ENCODE measurements at regions not wholly inside any gene's neighbourhood (a gene's known extent, or its start where the extent isn't known, plus 50 kb on each side); places are given as distances from the start of the nearest gene placed in this dataset.
A peak's percentile ranks its signal among the peaks of the same experiment; 100 is the strongest.
"Not testable (repeated sequence)": the region's sequence is repeated elsewhere in the genome, so short reads cannot be mapped to it uniquely, and the experiment has no call there.

DNA sequence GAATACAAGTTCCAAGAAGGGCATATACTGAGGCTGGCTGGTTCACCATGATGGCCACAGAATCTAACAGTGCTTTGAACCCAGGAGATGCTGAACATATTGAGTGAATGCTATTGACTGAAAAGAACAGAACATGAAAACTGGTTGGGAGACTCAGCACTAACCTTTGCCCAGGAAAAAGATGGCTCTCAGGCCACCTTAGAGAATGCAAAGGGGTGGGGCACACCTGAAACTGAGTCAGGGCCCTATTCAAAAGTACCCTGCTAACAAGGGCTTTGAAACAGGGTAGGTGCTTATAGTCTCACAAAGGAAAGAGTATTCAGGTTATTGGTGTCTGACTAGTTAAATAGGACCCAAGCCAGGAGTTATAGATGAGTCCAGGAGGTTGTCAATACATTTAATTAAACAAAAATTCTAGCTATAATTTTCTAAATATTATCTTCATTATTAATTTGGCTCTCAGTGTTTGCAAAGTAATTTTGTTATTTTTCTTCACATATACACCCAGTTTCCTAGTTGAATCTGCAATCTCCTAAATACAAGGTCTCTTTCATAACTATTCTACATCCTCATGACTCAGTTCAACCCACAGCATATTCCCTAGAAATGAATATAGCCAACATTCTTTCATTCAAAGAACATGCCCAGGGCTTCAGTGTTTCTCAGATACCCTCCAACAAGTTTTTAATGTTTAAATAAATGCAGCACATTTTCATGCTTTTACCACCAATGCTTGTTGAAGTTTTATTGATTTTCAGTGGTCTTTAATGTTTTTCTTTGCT, 144.2 kb upstream of the RAPGEF2 start:
- DNase-seq, result no peak

DNA sequence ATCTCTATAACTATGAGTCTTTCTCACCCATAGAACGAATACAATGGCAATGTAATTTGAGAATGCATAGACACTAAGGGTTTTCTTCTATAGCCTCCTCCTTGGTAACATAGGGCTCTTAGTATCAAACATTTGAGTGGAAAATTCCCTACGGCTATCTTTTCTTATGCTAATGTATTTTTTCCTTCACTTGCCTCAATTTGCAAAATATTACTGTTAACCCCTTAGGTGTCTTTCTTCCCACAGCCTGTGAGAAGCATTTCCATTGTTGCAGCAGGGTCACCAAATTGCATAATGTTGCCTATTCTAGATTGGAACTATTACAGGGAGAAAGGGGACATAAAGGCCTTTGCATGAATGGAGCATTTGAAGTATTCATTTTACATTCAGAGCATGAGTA, 140.5 kb upstream of the RAPGEF2 start:
- DNase-seq, result no peak

DNA sequence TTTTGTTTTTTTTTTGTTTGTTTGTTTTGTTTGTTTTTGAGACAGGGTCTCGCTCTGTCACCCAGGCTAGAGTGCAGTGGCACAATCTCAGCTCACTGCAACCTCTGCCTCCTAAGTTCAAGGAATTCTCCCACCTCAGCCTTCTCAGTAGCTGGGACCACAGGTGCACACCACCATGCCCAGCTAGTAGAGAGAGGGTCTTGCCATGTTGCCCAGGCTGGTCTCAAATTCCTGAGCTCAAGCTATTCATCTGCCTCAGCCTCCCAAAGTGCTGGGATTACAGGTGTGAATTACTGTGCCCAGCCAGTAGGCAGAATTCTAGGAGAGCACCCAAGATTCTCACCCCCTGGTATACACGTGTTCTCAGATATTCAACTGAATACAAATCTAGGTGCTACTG, 139.6 kb upstream of the RAPGEF2 start:
- not testable (repeated sequence) for DNase-seq

DNA sequence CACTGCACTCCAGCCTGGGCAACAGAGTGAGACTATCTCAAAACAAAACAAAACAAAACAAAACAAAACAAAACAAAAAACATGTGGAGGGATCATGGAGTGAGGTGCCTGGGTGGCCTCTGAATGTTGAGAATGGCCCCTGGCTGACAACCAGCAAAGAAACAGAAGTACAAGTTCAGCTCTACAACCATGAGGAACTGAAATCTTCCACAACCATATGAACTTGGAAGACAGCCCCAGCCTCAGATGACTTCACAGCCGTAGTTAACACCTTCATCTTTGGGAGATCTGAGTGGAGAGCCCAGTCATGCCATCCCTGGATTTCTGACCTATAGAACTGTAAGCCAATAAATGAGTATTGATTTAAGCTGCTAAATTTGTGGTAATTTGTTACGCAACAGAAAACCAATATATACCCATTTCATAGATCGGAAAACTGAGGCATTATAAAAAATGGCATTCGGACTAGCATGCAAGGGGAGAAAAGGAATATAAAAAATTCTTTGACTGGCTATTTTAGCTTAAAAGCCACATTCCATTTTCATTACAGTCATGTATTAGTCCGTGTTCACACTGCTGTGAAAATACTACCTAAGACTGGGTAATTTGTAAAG, 138.7 kb upstream of the RAPGEF2 start:
- DNase-seq, result no peak

DNA sequence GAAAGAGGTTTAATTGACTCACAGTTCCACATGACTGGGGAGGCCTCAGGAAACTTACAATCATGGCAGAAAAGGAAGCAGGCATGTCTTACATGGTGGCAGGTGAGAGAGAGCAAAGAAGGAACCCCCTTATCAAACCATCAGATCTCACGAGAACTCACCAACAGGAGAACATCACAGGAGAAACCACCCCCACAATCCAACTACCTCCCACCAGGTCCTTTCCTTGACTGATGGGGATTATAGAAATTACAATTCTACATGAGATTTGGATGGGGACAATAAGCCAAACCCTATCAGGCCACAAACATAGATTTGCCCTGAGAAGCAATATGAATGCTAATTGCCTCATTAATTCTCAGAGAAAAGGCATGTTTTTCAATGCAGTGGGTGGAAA, 138.2 kb upstream of the RAPGEF2 start:
- no peak for DNase-seq

DNA sequence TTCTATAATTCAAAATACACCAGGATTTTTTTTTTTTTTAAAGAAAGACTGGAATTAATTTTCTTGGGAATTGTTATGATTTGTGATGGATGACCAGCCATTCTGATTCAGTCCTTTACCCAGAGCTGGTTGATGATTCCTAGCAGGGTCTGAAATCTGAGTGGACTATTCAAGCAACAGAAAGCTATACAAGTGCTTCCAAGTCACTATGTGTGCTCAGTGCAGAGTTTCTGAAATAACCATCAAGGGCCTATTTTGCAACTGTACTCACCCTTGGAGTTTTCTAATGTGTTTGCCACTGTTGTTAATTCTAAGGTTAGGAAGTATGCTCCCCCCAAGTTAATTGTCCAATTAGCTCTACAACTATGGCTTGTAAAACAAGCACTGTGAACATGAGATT, 137.7 kb upstream of the RAPGEF2 start:
- DNase-seq, result no peak

DNA sequence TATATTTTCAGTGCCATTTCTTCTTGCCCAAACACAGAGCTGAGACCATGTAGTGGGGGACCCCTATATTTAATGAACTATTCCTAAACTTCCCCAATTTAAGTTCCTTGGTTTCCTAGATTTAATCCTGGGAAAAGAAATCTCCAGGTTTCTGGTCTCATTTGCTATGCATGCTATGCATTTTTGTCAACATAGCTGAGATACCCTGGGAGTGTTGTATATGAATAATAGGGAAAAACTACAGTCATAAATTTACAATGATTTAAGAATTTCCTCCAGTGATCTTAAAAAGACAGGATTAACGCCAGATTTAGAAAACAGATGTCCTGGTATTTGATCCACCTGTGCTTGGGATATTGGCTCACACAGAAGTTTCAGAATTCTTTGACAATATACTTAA, 136.8 kb upstream of the RAPGEF2 start:
- no peak for DNase-seq

DNA sequence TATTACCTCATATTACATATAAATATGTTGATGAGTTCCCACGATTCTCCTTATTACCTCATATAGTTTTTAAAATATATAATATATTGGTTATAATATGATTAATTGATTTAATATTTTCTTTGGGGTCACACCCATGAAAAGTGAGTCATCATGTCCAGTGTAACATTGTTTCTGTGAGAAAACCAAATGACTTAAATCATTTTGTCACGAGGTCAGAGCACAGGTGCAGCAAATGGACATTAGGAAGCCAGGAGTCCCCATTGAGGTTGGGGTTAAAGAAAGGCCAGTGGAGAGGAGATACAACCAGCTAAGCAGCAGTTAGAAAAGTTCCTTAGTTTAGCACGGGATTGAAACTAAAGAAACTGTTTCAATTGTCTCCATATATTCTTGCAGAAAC, 133.9 kb upstream of the RAPGEF2 start:
- no peak for DNase-seq

DNA sequence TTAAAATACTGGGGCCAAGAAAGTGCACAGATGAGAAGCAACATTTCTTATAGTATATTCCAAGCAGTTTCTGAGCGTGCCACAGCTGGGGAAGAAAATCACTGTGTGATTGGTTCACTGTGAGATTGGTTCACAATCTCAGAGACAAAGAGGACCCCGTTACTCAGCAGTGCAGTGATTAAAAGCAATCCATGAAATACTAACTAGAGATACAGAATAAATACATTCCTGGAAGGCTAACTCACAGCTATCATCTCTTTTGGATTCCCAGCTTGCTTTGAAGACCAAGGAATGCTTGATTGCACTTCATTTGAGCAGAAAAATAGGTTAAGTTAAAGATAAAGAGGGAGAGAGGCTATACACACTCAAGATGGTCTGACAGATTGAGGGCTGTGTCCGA, 132.1 kb upstream of the RAPGEF2 start:
- no peak for DNase-seq

DNA sequence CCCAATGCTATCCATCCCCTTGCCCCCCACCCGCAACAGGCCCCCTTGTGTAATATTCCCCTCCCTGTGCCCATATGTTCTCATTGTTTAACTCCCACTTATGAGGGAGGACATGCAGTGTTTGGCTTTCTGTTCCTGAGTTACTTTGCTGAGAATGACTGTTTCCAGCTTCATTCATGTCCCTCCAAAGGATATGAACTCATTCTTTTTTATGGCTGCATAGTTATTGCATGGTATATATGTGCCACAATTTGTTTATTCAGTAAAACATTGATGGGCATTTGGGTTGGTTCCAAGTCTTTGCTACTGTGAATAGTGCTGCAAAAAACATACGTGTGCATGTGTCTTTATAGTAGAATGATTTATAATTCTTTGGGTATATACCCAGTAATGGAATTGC, 128.4 kb upstream of the RAPGEF2 start:
- not testable (repeated sequence) for DNase-seq

DNA sequence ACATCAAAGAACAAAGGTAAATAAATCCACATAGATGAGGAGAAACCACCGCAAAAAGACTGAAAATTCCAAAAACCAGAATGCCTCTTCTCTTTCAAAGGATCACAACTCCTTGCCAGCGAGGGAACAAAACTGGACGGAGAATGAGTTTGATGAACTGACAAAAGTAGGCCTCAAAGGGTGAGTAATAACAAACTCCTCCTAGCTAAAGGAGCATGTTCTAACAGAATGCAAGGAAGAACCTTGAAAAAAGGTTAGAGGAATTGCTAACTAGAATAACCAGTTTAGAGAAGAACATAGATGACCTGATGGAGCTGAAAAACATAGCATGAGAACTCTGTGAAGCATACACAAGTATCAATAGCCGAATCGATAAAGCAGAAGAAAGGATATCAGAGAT, 122.2 kb upstream of the RAPGEF2 start:
- DNase-seq, result not testable (repeated sequence)

DNA sequence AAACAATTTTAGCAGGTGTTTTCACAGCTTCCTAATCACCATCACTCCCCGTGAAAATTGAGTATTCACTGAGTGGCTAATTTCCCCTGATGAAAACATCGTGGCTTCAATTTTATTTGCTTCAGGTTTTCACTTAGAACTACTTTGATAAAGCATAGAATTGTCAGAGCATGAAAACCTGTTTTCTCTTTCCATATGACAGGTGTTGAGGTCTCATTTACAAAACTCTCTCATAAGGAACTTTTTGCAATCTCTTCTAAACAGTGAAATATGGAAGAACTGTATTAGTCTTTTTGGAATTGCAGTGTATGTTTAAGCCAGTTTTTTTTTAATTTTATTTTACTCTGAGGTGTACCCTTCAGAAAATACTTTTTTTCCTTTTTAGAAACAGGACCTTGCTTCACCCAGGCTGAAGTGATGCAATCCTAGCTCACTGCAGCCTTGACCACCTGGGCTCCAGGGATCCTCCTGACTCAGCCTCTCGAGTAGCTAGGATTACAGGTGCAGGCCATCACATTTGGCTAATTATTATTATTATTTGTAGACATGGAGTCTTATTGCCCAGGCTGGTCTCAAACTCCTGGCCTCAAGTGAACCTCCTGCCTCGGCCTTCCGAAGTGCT, 111.2 kb upstream of the RAPGEF2 start:
- DNase-seq, result no peak

DNA sequence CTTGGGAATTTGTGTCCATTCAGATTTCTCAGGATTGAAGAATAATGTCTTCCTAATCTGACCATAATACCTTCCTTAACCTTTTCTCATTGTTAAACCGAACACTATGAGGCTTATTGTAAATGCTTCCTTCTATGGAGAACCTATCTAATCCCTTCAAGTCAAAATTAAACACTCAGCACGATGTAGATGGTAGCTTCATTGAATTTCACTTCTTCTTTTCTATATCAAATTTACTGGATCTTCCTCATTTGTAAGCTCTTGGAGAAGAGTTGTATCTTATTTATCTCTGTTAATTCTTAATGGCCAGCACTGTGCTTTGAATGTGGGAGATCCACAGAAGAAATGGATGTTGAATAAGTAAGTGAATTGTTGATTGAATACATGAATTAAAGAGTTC, 109.0 kb upstream of the RAPGEF2 start:
- DNase-seq, result no peak

DNA sequence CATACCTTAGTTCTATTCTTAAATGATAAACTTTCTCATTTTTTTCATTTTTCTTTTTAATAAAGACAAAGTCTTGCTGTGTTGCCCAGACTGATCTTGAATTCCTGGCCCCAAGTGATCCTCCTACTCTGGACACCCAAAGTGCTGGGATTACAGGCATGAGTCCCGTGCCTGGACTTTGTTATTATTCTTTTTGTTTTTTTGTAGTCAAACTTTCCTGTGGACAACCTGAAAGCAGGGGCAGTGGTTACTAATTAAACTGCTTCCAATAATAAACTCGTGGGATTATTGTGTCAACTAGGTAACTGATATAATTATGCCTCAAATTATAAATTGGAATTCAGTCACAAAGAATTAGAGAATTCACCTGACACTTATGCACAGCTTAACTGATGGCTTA, 107.8 kb upstream of the RAPGEF2 start:
- DNase-seq, result no peak

DNA sequence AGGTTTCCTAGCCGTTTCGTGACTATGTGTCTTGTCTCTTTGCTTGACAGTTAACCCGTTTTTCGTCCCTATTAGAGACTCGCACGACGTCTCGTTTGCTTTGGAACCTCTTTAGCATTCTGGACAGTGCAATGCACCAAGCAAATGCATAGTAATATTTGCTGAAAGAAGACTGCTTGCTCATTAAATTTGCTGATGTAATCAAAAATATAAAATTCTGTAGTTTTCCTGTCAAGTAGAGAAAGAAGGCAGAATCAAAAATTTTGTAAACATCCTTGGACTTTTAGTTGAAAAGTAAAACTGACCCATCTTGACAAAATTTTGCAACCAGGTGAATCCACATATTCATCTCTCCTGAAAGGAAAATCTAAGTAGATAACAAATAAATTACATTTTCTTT, 106.9 kb upstream of the RAPGEF2 start:
- DNase-seq, result no peak

DNA sequence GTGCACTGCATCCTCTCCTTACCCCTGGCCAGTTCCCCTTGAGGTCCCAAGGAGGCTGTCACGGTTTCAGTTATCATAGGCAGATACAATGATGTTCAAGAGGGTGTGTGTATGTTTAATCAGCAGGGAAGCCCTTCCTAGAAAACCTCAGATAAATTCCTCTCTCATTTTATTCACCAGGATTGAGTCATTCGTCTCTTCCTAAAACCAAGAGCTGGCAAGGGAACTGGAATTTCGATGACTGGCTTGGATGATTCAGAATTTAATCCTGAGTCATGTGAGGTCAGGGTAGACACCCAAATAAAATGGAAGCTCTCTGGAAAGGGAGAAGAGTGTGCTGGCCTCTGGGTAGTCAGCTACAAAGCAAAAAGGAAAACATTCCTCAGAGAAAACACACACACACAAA, 106.2 kb upstream of the RAPGEF2 start:
- DNase-seq, result no peak

DNA sequence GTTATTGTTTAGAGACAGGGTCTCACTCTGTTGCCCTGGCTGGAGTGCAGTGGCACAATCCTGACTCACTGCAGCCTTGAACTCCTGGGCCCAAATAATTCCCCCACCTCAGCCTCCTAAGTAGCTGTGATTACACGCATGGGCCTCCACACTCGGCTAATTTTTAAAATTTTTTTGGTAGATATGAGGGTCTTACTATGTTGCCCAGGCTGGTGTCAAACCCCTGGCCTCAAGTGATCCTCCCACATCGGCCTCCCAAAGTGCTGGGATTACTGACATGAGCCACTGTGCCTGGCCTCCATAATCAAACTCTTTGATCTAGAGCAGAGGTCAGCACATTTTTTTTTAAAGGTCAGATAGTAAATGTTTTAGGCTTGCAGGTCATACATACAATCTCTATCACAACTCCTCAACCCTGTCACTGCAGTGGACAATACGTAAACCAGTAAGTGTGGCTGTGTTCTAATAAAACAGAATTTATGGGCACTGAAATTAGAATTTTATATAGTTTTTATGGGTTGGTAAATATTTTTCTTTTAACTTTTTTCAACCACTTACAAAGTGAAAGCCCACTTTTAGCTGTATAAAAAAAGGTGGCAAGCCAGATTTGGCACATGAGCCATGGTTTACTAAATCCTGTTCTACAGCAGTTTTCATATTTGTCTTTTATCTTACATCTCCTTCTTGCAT, 105.1 kb upstream of the RAPGEF2 start:
- no peak for DNase-seq

DNA sequence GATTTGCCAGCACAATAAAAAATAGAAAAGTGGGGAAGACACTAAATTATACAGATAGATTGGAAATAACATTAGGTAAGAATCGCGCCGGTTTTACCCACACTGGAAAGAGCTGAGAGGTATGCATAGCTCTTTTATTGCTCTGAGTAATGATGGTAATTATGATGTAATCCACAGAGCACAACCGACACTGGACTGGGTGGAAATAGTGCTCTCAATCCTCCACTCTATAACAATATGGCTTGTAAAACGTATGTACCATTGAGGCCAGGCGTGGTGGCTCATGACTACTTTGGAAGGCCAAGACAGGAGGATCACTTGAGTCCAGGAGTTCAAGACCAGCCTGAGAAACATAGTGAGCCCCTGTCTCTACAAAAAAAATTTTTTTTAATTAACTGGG, 104.3 kb upstream of the RAPGEF2 start:
- DNase-seq, result no peak

DNA sequence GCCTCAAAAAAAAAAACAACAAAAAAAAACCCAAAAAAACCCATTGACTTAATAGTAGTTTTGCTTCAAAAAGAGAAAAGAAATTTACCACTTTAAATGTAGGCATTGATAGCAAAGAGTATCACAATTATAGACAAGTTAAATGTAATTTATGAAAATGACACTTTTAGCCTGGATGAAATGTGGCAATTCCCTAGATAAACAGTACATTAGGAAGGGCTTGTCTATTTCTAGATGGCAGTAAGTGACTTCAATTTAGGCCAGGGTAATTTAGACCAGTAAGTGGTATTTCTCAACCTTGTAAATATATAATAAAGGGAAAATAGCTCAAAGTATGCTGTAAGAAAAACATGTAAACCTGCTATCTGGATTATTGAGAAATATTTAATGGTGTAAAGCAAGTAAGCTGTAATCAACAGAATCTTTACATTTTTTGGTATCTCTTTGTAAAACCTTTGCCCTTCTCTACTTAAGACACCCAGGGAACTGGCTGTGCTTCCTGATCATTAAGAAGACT, 103.7 kb upstream of the RAPGEF2 start:
- no peak for DNase-seq

DNA sequence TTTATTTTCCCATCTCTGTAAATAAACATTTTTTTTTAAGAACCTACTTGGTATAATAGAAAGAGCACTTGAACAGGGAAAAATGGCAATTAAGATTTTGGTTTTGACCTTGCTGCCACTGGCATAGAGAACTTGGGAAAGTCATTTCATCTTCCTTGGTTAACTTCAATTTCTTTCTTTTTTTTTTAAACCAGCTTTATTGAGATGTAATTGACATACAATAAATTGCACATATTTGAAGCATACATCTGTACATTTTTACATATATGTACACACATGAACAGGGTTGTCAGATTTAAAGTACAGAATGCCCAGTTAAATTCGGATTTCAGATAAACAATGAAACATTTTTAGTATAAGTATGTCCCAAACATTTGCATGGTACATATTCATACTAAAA, 103.0 kb upstream of the RAPGEF2 start:
- DNase-seq, result no peak

DNA sequence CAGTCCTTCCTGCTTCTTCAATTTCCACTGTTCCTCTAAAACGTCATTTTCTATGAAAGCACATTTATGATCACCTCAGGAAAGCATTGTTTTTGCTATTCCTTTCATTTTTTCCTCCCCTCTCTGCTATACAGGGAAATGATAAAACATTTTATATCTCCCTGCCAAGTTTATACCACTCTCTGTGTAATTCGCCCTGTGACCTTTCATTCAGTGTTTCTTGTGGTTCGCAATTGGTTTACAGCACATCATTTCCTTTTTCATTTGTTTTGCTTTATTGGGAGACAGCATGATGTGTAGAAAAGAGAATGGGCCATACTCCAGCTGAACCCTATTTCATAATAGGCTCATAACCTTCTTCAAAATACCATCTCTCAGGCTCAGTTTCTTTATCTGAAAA, 99.9 kb upstream of the RAPGEF2 start:
- DNase-seq, result no peak

DNA sequence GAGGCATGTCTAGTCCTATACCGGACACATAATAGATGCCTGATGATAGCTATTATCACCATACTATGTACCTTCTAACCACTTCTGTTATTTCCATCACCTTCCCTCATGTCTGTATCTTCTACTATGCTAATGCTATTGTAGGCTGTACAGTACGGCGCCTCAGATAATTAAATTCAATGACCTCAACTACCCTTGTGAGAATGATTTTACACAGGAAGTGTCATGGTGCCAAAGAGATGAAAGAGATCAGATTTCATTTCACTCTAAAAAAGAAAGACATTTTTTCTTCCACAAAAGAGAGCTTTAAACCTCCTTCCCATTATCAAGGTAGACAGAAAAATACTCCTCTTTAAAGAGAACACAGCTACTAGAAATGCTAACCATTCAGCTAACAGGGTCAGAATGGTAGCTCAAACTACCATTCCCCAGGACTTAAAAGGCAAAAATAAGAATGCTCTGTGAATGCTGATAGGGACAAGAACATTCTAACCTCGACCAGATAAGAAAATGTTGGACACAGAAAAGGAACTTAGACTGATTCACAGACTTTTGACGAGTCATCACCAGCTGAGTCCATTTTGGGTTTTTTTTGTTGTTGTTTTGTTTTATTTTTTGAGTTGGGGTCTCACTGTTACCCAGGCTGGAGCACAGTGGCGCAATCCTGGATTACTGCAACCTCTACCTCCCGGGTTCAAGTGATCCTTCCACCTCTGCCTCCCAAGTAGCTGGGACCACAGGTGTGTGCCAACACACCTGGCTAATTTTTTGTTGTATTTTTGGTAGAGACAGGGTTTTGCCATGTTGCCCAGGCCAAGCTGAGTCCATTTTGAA, 99.2 kb upstream of the RAPGEF2 start:
- DNase-seq, result peak; percentile 83

DNA sequence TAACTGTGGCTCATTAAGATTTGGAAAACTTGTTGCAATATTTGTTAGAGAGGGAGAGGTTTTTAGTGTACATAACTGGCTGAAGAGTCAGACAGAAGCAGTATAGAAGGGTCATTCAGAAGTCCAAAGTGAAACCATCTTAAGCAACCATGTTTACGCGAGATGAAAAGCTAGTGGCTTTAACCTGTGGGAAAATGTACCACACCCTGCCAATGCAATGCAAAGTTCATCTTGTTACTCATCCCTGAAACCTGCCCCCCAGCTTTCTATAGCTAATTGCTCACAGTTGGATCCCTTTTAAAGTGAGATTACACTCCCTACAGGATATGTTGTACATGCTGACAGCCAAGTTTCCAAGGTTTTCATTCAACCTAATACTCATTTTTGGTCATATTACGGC, 96.7 kb upstream of the RAPGEF2 start:
- DNase-seq, result no peak
